ENCODE measurements at regions not wholly inside any gene's neighbourhood (a gene's known extent, or its start where the extent isn't known, plus 50 kb on each side); places are given as distances from the start of the nearest gene placed in this dataset.
"Not testable (repeated sequence)": the region's sequence is repeated elsewhere in the genome, so short reads cannot be mapped to it uniquely, and the experiment has no call there.

DNA sequence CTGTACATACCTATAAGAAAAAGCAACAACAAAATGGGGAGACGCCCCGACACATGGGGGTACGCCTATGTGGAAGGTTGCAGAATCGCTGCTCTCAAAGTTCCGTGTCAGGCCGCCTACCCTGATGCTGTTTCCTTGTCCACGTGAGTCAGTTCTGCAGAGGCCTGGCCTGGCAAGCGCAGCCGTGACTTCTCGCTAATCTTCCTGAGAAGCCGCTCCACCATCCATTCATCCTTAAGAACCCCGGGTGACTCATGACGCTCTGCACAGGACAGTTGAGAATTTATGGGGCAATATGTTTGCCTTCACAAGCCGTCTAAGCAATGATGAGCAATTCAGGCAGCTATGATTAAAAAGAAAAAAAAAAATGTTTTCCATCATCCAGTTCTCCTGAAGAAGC is 122.3 kb upstream of the TMPRSS2 start:
- no peak for FAIRE-seq

DNA sequence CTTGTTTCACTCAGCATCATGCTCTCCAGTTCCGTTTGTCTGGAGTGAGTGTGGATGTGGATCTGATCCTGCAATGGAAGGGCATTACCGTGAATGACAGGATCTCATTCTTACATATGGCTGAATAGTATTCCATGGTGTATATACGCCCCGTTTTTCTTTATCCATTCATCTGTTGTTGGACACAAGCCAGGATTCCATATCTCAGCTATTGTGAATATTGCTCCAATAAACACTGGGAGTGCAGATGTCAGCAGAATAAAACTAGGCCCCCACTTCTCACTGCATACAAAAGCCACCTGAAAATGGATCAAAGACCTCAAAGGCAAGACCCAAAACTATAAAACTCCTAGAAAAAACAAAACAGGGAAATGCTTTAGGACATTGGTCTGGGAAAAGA is 120.3 kb upstream of the TMPRSS2 start:
- FAIRE-seq, result no peak

DNA sequence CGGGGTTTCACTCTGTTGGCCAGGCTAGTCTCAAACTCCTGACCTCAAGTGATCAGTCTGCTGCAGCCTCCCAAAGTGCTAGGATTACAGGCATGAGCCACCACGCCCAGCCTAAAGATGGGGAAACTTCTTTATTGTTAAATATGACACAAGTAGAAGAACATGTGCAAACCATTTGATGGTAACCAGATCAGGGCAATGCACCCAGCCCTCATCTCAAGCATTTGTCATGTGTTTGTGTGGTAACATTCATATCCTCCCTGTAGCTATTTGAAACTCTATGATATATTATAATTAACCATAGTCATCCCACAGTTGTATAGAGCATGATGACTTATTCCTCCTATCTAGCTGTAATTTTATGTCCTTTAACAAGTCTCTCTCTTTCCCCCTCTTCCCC is 119.5 kb upstream of the TMPRSS2 start:
- FAIRE-seq, result no peak

DNA sequence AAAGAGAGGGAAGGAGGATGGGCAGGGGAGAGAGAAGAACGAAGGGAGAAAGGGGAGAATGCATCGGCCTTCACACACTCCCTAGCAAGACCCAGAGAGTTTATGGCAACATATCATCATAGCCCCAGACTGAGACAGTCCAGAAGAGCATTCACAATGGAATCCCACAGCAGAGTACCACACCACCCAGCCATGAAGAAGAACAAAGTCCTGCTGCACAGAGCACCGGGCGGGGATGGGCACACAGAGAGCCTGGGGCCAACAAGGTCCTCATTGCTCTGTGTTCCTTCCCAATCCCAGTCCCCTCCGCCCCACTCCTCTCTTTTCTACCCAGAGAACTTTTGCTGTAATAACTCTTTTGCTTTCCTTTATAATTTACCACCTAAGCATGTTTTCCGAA is 118.1 kb upstream of the TMPRSS2 start:
- no peak for FAIRE-seq

DNA sequence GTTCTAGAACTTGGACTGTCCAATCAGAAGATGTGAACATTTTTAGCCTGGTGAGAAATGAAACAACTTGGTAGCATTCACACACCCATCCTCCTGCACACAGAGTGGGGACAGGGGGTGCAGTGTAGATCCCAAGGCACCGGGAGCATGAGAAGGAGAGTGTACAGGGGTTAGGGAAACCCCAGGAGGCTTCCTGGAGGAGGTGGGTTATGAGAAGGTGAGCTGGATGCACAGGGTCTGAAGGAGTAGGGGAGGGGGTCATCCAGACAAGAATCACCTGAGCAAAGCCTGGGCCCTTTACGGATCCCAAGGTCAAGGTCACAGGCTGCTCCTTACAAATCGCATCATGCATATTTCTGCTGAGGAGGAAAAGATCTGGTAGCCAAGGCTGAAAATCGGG is 117.5 kb upstream of the TMPRSS2 start:
- FAIRE-seq, result no peak

DNA sequence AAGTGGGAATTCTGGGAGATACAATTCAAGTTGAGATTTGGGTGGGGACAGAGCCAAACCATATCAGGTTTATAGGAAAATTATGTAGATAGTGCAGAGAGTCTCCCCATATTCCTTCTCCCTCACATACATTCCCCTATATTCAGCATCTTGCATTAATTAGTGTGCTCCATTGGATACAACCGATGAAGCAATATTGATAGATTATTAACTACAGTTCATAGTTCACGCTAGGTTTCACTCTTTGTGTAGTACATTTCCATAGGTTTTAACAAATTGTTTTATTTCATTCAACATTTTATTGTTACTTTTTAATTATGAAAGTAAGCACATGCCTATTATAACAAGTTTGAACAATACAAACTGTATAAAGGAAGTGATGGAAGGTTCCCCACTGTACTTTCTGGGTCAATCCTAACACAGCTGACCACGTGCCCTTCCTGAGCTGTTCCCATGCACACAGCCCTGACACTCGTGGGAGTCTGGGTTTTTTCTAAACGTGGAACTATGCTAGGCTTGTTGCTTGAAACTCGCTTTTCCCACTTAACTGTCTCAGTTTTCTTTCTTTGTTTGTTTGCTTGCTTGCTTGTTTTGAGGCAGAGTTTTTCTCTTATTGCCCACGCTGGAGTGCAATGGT is 116.8 kb upstream of the TMPRSS2 start:
- no peak for FAIRE-seq

DNA sequence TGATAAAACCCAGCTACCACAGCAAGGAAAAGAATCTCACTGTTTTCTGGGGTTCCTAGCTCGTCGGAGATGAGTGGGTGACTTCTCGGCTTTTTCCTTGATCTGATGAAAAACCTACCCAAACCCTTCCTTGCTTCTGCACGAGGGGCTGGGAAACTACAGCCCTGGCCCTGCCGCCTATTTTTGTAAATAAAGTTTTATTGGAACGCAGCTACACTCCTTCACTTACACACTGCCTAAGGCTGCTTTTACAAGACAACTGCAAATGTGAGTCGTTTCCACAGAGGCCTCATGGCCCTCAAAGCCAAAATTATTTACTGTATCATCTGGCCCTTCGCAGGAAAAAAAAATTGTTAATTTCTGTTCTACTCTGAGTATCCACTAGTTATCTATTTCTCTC is 116.0 kb upstream of the TMPRSS2 start:
- no peak for FAIRE-seq

DNA sequence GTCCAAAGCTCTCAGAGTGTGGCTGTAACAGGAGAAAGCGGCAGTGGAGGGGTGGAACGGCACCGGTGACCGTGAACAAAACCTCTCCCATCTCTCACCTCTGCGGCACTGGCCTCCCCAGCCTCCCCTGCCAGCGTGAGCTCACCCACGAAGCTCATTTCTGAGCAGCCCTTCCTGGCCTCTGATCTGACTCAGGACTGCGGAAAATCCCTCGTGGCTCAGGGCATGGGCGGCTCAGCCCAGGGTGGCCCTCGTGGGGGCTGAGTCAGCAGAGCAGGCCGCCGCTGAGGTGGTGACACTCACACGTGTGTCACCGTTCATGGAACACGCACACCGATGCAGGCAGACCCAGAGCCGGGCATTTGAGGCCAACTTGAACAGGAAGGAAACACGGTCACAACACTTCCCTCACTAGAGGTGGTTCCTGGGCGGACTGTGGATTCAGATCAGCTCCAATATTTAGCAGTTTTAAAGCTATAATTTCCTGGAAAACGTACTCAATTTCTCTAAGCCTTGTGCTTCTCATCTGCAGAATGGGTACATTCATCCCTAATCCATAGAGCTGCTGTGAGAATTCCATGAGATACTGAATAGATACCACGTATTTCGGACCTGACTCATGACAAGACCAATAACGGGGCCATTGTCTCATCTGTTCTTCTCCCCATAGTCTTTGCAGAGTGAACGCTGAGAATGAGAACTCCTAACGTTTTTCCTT is 115.0 kb upstream of the TMPRSS2 start:
- no peak for FAIRE-seq

DNA sequence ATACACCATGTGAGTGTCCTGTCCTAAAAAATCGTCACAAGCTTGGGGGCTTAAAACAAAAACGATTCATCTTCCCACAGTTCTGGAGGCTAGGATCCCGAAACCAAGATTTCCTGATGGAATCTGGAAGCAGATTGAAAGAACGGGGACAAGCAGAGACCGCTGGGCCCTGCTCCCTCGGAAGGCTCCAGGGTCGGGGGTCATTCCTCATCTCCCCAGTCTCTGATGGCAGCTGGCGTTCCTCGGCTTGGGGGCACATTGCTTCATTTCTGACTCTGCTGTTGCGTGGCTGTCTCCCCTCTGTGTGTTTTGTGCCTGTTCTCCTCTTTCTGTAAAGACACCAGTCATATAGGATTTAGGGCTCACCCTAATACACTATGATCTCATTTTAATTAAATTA is 114.2 kb upstream of the TMPRSS2 start:
- FAIRE-seq, result no peak

DNA sequence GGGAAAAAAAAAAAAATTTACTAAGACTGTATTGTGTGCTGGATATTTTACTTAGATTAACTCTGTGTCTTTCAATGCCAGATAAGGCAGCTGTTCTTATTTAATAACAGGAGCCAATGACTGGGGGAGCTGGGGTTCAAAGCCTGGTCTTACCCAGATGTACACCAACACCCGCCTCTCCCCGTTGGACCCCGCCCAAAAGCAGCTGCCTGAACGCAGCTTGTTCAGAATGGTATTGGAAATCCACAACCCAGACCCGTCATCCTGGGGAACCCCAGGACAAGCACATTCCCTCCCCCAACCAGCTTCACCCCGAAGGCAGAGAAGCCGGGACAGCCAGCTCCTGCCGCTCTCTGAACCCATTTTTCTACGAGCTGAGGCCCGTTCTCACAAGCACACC is 113.6 kb upstream of the TMPRSS2 start:
- FAIRE-seq, result no peak

DNA sequence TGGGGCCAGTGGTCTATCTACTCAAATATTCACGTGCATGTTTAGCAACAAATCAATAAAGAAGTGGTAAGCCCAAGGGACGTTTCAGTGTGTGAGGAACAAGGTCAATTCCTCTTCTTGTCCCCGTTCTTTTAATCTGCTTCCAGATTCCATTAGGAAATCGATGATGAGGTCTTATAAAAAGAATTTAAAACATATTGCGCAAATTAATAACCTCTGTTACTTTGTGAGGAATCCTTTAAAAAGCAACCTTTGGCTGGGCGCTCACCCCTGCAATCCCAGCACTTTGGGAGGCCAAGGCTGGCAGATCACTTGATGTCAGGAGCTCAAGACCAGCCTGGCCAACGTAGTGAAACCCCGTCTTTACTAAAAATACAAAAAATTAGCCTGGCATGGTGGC is 113.0 kb upstream of the TMPRSS2 start:
- FAIRE-seq, result no peak

DNA sequence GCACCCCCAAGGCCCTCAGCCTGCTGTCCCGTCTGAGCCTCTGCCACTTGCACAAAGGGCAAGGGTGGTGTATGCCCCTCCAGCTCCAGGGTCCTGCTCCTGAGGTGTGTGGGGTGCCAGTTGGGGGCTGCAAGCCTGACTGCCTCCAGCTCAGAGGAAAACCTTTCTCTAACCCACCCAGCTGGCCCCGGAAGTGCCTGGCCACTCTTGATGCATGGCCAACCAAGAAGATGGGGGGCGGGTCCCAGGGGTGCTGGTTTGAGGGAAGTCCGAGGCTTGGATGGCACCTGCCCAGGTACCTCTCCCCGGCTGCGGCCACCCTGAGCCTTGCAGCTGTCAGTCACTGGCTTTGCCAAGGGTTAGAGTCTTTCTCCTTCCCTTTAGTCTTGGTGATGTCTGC is 112.6 kb upstream of the TMPRSS2 start:
- no peak for FAIRE-seq

DNA sequence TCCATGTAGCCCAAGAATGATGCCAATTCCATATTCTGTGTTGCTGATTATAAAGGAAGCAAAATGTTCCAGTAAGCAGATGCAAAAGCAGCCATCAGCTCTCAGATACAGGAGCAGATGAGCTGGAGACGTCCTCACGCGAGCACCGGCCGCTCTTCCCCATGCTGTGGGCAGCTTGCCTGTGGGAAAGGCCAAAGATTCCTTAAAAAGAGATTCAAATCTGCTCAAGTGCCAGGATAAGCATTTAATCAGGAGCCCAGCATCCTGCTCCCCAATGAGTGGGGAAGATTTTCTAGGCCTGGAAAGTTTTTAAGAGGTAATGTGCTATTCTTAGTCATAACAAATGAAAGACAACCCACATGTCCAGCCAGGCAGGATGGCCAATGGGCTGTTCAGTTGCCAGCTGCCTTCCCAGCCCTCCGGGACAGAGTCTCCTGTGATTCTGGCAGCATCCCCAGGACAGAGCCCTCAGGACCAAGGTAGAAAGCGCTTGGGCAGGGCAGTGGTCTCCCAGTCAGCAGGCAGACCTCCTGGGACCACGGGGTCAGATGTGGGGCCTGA is 108.2 kb upstream of the TMPRSS2 start:
- FAIRE-seq, result no peak

DNA sequence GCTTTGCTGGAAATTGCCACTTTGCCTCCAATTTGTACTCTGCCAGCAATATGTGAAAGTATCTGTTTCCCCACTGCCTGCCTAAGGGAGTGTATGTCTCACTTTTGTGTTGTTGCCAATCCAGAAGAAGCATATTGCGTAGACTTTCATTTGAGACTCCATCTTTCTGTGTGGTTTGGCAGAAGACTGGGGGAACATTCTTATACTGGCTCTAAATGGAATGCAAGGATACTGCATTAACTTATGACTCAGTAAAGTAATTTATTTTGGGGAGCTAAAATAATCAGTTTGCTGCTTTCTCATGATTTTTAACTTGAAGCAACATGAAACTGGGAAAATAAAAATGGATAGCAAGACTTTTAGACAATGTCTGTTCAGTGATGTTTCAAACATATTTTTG is 107.7 kb upstream of the TMPRSS2 start:
- no peak for FAIRE-seq

DNA sequence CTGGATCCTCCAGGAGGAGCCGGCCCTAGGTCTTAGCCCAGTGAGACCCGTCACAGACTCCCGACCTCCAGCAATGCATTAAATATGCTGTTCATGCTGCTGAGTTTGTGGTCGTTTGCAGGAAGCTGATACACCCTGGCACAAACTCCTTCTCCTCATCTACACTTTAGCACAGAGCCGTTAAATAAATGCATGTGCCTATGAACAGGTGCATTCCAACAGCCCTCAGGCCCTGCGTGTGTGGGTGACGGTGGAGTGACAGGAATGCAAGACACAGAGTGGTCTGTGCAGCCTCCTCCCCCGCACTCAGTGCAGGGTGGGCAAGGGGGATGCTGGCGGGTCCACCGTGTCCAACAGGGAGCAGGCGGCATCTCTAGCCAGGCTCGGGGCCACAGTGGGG is 106.6 kb upstream of the TMPRSS2 start:
- no peak for FAIRE-seq

DNA sequence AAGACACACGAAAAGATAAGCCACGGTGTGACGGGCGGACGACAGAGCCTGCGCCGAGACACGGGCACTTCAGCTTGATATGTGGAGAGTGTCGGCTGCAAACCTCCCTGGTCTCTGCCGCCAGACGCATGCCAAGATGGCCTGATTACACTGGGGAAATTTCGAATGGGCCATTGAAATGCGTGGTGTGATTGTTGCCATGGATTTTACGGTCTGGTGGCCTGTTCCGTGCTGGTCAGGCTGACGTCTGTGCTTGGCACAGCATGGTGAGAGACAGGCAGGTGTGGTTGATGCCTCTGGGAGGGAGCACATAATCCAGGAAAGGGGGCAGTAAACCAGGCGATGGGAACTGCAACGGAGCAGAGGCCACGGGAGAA is 105.6 kb upstream of the TMPRSS2 start:
- FAIRE-seq, result no peak

DNA sequence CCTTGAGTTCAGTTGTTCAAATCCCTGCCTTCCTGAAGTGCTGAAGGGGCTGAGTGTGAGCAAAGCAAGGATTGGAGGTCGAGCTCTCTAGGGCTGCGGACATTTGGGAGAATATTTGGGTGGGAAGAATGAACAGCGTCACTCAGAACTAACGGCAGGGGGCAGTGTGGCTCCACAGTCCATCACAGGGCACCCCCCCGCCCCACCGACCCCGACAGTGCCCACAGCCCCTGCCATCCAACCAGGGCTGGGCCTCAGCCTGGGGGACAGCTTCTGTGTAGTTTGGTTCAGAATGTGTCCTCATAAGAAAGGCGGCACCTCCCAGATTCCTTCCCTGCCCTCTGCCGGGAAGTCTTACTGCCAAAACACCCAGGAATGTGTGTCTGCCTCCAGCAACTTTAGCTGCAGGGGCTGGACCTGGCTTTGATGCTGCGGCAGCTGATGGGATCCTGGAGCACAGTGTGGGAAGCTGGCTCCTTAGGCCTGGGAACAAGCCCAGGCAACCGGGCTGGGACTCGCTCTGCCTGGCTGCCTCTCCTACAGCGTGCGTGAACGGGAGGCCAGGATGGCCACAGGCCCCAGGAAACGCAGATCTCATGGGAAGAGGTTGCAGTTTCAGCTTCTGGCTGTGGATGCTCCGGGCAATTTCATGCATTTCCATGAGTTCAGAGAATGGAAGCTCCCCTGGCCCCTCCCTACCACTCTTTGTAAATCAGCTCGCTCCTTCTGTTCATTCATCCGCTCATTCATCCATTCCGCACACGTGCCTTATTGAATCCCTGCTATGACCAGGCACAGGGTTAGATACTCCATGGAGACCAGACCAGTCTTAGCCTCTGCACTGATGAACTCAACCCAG is 104.9 kb upstream of the TMPRSS2 start:
- FAIRE-seq, result no peak

DNA sequence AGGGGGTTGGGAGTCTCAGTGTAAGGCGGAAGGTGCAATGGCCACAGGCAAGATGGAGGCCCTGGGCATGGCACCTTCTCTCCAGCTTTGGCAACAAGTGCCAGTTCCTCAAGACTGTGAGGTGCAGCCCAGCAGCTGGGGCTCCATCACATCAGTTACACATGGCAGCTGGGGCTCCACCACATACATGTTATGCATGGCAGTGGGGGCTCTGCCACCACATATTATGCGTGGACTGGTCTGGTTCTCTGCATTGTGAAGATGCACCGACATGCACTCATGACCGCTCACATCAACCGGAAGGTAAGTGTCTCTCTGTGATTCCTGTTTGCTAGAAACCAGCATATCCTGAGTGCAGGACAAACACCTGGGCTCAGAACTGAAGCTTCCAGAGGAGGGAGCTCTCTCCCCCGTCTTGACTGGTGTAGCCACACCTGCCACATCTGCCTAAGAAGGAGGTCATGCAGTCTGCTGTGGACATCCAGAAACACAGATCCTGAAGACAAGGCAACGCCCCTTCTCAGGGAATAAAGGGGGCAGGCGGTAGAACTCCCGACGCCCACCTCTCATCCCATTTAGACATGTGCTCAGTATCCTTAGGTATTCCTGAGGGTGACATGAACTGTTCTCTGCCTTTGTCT is 104.1 kb upstream of the TMPRSS2 start:
- FAIRE-seq, result no peak

DNA sequence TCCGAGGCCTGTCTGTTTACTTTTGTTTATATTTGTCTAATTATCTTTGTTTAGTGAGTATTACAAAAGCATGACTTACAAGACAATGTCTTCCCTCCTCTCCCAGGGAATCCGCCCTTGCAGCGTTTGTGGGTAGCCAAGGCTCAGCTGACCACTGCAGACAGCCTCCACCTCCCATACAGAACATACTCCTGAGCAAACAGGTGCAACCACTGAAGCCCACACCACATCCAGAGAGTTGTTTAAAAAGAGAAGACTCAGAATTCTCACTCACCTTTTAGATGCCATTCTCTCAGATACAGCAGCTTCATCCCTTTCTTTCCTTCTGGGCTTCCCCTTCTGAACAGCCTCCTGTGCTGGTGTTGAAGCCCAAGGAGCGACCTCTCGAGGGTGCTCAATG is 103.5 kb upstream of the TMPRSS2 start:
- FAIRE-seq, result no peak

DNA sequence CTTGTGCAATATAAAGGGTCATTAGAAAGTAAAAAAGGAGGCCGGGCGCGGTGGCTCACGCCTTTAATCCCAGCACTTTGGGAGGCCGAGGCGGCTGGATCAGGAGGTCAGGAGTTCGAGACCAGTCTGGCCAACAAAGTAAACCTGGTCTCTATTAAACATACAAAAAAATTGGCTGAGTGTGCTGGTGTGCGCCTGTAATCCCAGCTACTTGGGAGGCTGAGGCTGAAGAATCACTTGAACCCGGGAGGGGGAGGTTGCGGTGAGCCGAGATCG is 102.8 kb upstream of the TMPRSS2 start:
- not testable (repeated sequence) for FAIRE-seq

DNA sequence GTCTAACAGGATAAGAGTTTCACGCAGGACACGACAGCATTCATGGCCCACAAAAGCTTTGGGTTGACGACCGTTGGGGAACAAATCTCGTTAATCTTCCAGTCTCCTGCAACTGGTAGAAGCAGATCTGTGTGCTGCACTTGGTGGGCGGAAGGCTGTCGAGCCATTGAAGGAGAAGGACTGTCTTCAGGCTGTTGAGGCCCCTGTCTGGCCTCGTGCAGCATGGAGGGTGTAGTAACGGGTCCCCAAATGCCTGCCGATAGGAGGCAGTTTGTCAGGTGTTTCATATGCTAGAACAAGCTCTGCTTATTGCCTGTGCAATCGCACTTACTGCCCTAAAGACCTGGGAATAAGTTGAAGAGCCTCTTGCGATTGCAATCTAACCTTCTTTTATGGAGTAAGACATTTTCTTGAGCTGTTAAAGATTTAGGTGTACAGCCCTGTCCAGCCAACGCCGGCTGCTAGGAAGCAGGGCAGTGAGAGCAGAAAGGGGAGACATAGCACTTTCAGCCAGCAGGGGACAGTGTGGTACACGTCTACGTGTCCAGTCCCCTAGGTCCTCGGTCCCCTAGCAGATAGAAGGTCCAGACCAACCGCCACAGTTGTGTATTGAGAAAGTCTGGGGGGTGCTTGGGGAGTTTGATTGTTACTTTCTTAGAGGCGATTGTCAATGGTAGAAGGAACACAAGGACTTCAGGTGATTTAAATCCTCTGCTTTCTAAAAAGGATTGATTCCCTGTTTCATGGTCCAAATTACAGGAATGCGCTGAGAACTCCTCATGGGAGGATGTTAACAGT is 102.3 kb upstream of the TMPRSS2 start:
- FAIRE-seq, result no peak

DNA sequence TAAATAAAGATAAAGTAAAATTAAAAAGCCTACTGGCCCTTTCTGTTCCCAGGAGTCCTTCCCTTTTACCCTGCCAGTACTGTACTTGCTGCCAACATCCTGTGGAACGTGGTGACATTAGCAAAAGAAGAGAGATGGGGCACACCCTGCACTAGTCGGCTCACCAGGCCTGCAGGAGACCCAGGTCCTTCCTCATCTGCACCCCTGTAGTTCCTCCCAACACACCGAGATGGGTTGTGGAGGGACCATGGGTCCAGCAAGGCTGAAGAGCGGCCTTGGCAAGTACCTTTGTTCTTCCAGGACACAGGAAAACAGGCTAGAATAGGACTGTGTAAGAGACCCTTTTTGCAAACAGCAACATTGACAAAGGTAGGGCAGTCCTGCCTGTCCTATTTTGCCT is 98.7 kb upstream of the TMPRSS2 start:
- no peak for FAIRE-seq

DNA sequence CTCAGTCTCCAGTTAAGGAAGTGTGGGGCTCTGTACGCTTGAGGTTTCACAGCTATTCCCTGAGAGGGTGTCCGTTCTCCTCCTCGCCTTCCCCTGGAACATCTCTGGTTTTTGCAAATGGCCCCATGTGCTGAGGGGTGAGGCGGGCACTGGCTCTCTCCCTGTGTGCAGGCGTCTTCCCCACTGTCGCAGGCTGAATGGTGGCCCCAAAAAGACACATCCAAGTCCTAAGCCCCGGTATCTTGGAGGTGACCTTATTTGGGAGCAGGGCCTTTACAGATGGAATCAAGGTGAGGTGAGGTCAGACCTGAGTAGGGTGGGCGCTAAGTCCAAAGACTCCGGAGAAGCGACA is 98.0 kb upstream of the TMPRSS2 start:
- no peak for FAIRE-seq

Data from colon (tissue), 2 donors.